SIG-M5 (cell line): ENCODE measurements at regions not wholly inside any gene's neighbourhood (a gene's known extent, or its start where the extent isn't known, plus 50 kb on each side); places are given as distances from the start of the nearest gene placed in this dataset.
"Not testable (repeated sequence)": the region's sequence is repeated elsewhere in the genome, so short reads cannot be mapped to it uniquely, and the experiment has no call there.

Source experiments
- DNase-seq: peaks from one replicate; lab custom pipeline; 2025; lab: John Stamatoyannopoulos, UW

- DNase-seq, result no peak
Observed at GRCh38 chr3:33919312-33920120, 121.1 kb downstream of the PDCD6IP start.

GRCh38 chr3:33920511-33920910 is 122.1 kb downstream of the PDCD6IP start:
- DNase-seq, result no peak

GRCh38 chr3:33921608-33922007 is 123.2 kb downstream of the PDCD6IP start:
- DNase-seq, result no peak

- no peak for DNase-seq
Observed at GRCh38 chr3:33926998-33927605, 128.7 kb downstream of the PDCD6IP start.

- DNase-seq, result no peak
Observed at GRCh38 chr3:33929813-33930212, 131.4 kb downstream of the PDCD6IP start.

- no peak for DNase-seq
Observed at GRCh38 chr3:33931512-33931911, 133.1 kb downstream of the PDCD6IP start.

- no peak for DNase-seq
Observed at GRCh38 chr3:33932010-33932764, 133.8 kb downstream of the PDCD6IP start.

GRCh38 chr3:33936171-33936920 is 137.9 kb downstream of the PDCD6IP start:
- DNase-seq, result no peak

GRCh38 chr3:33936921-33937525 is 138.6 kb downstream of the PDCD6IP start:
- no peak for DNase-seq

- no peak for DNase-seq
Observed at GRCh38 chr3:33937628-33938027, 139.2 kb downstream of the PDCD6IP start.

GRCh38 chr3:33940149-33940548 is 141.7 kb downstream of the PDCD6IP start:
- DNase-seq, result no peak

- DNase-seq, result no peak
Observed at GRCh38 chr3:33940736-33941135, 142.3 kb downstream of the PDCD6IP start.

GRCh38 chr3:33941804-33942203 is 143.4 kb downstream of the PDCD6IP start:
- no peak for DNase-seq

GRCh38 chr3:33942483-33943150 is 144.2 kb downstream of the PDCD6IP start:
- no peak for DNase-seq

- DNase-seq, result no peak
Observed at GRCh38 chr3:33943277-33943676, 144.8 kb downstream of the PDCD6IP start.

GRCh38 chr3:33946612-33947011 is 148.2 kb downstream of the PDCD6IP start:
- DNase-seq, result not testable (repeated sequence)

GRCh38 chr3:33947272-33948195 is 149.1 kb downstream of the PDCD6IP start:
- DNase-seq, result no peak

- no peak for DNase-seq
Observed at GRCh38 chr3:33949074-33949473, 150.6 kb downstream of the PDCD6IP start.

- no peak for DNase-seq
Observed at GRCh38 chr3:33954956-33955355, 156.5 kb downstream of the PDCD6IP start.

GRCh38 chr3:33956206-33956605 is 157.8 kb downstream of the PDCD6IP start:
- no peak for DNase-seq
